HFFc6 (cell line): ENCODE measurements at regions not wholly inside any gene's neighbourhood (a gene's known extent, or its start where the extent isn't known, plus 50 kb on each side); places are given as distances from the start of the nearest gene placed in this dataset.
"Not testable (repeated sequence)": the region's sequence is repeated elsewhere in the genome, so short reads cannot be mapped to it uniquely, and the experiment has no call there.

Source experiments
- DNase-seq: peaks from one replicate; pipeline ENCODE4 v3.0.0-alpha.2; 2018
- H3K27ac Mint-ChIP-seq: 2 replicates; pipeline ENCODE4 v1.8.0; 2020; ENCODE audit warnings: mild to moderate bottlenecking, mixed read lengths
- H3K27me3 Mint-ChIP-seq: 2 replicates; pipeline ENCODE4 v1.8.0; 2021; ENCODE audit warnings: mild to moderate bottlenecking, moderate library complexity, mixed read lengths; ENCODE audit not compliant: insufficient read depth
- H3K36me3 Mint-ChIP-seq: 2 replicates; pipeline ENCODE4 v1.8.0; 2021; ENCODE audit warnings: low read depth, mixed read lengths
- H3K4me1 Mint-ChIP-seq: 2 replicates; pipeline ENCODE4 v1.8.0; 2020; ENCODE audit warnings: low read depth, mixed read lengths
- H3K4me3 Mint-ChIP-seq: 2 replicates; pipeline ENCODE4 v1.8.0; 2020; ENCODE audit warnings: mild to moderate bottlenecking, moderate library complexity, mixed read lengths
- H3K9me3 Mint-ChIP-seq: 2 replicates; pipeline ENCODE4 v1.8.0; 2020; ENCODE audit warnings: mild to moderate bottlenecking, mixed read lengths
- CTCF ChIP-seq: fragments of 200-600 bp; sonication (generic); IDR thresholded peaks from 2 replicates; pipeline ENCODE4 v1.5.0; 2021; ENCODE audit warnings: antibody characterized with exemption, mild to moderate bottlenecking

GRCh38 chr2:194491409-194492115, 1165.5 kb upstream of the SLC39A10 start:
- no peak for TF ChIP-seq CTCF
- H3K4me3 Mint-ChIP-seq = no peak overlapping the region

GRCh38 chr2:194486326-194486725, 1170.7 kb upstream of the SLC39A10 start:
- no peaks in the 10 kb centered on the region for H3K36me3 Mint-ChIP-seq
- H3K9me3 Mint-ChIP-seq = peaks cover 38% of the 10 kb centered on the region
- H3K4me3 Mint-ChIP-seq = no peak overlapping the region
- no peaks in the 10 kb centered on the region for H3K27me3 Mint-ChIP-seq
- DNase-seq = no peak
- no peaks in the 10 kb centered on the region for H3K4me1 Mint-ChIP-seq
- H3K27ac Mint-ChIP-seq = no peak overlapping the region
- no peak for TF ChIP-seq CTCF

More at GRCh38 chr2:194491409-194492115, 1165.5 kb upstream of the SLC39A10 start:
- Mint-ChIP-seq H3K27me3 (no peaks in the 10 kb centered on the region), H3K9me3 (peaks cover 4% of the 10 kb centered on the region; the same call in 1 of the 2 replicates), H3K36me3 (no peaks in the 10 kb centered on the region), H3K4me1 (no peaks in the 10 kb centered on the region), H3K27ac (no peak overlapping the region)
- DNase-seq = no peak

- no peaks in the 10 kb centered on the region for H3K4me1 Mint-ChIP-seq
- TF ChIP-seq CTCF = no peak
- H3K27me3 Mint-ChIP-seq = no peaks in the 10 kb centered on the region
- peaks cover 38% of the 10 kb centered on the region for H3K9me3 Mint-ChIP-seq
- H3K36me3 Mint-ChIP-seq = no peaks in the 10 kb centered on the region
- no peak overlapping the region for H3K27ac Mint-ChIP-seq
- no peak for DNase-seq
- no peak overlapping the region for H3K4me3 Mint-ChIP-seq
These were observed 1174.0 kb upstream of the SLC39A10 start for GRCh38 chr2:194483041-194483440.

- TF ChIP-seq CTCF = no peak
- Mint-ChIP-seq H3K27me3 (no peaks in the 10 kb centered on the region; the same call in 1 of the 2 replicates), H3K27ac (no peak overlapping the region), H3K36me3 (no peaks in the 10 kb centered on the region), H3K4me1 (no peaks in the 10 kb centered on the region), H3K9me3 (peaks cover 6% of the 10 kb centered on the region), H3K4me3 (no peak overlapping the region)
- DNase-seq = no peak
These were observed 1191.4 kb upstream of the SLC39A10 start for GRCh38 chr2:194465641-194466040.

GRCh38 chr2:194464964-194465638, 1191.9 kb upstream of the SLC39A10 start:
- no peak for TF ChIP-seq CTCF
- Mint-ChIP-seq H3K4me1 (no peaks in the 10 kb centered on the region), H3K4me3 (no peak overlapping the region), H3K9me3 (peaks cover 6% of the 10 kb centered on the region), H3K36me3 (no peaks in the 10 kb centered on the region), H3K27ac (no peak overlapping the region), H3K27me3 (no peaks in the 10 kb centered on the region; the same call in 1 of the 2 replicates)
- DNase-seq = no peak

GRCh38 chr2:194462883-194463282, 1194.1 kb upstream of the SLC39A10 start:
- H3K4me1 Mint-ChIP-seq, H3K36me3 Mint-ChIP-seq, H3K4me3 Mint-ChIP-seq, DNase-seq, H3K27ac Mint-ChIP-seq, H3K27me3 Mint-ChIP-seq: not testable (repeated sequence)
- peaks cover 11% of the 10 kb centered on the region for H3K9me3 Mint-ChIP-seq
